GM18511 (cell line): ENCODE measurements at regions not wholly inside any gene's neighbourhood (a gene's known extent, or its start where the extent isn't known, plus 50 kb on each side); places are given as distances from the start of the nearest gene placed in this dataset.
"Not testable (repeated sequence)": the region's sequence is repeated elsewhere in the genome, so short reads cannot be mapped to it uniquely, and the experiment has no call there.

Experiments
- ATAC-seq: cut with Tn5 transposase; IDR thresholded peaks from one replicate; pipeline ENCODE4 v1.9.1; 2021; ENCODE audit warnings: mild to moderate bottlenecking, moderate library complexity; ENCODE audit not compliant: unreplicated experiment

- ATAC-seq, result peak; percentile 83
These were observed 108.6 kb upstream of the POMZP3 start for GRCh38 chr7:76735668-76736067.

GRCh38 chr7:76728571-76728974, 101.5 kb upstream of the POMZP3 start:
- ATAC-seq, result not testable (repeated sequence)

- not testable (repeated sequence) for ATAC-seq
These were observed 96.8 kb upstream of the POMZP3 start for GRCh38 chr7:76723928-76724327.

- ATAC-seq, result not testable (repeated sequence)
These were observed 89.5 kb upstream of the POMZP3 start for GRCh38 chr7:76716551-76716950.

- not testable (repeated sequence) for ATAC-seq
These were observed 85.8 kb upstream of the POMZP3 start for GRCh38 chr7:76712926-76713325.

- ATAC-seq, result not testable (repeated sequence)
These were observed 84.6 kb upstream of the POMZP3 start for GRCh38 chr7:76711648-76712047.

GRCh38 chr7:76709703-76710102, 82.6 kb upstream of the POMZP3 start:
- not testable (repeated sequence) for ATAC-seq

GRCh38 chr7:76708446-76708845, 81.4 kb upstream of the POMZP3 start:
- ATAC-seq, result not testable (repeated sequence)

GRCh38 chr7:76703815-76704214, 76.7 kb upstream of the POMZP3 start:
- not testable (repeated sequence) for ATAC-seq

- ATAC-seq, result not testable (repeated sequence)
These were observed 59.2 kb upstream of the POMZP3 start for GRCh38 chr7:76686277-76686676.

GRCh38 chr7:76684737-76685136, 57.7 kb upstream of the POMZP3 start:
- not testable (repeated sequence) for ATAC-seq

GRCh38 chr7:76683631-76684030, 56.6 kb upstream of the POMZP3 start:
- ATAC-seq, result not testable (repeated sequence)

GRCh38 chr7:76681810-76682209, 54.7 kb upstream of the POMZP3 start:
- not testable (repeated sequence) for ATAC-seq

- not testable (repeated sequence) for ATAC-seq
These were observed 52.1 kb upstream of the POMZP3 start for GRCh38 chr7:76679174-76679573.

- ATAC-seq, result not testable (repeated sequence)
These were observed 51.4 kb upstream of the POMZP3 start for GRCh38 chr7:76678500-76678899.

- ATAC-seq, result not testable (repeated sequence)
These were observed 49.8 kb upstream of the POMZP3 start for GRCh38 chr7:76676890-76677289.
